Keratinocyte (primary cell): ENCODE measurements at regions not wholly inside any gene's neighbourhood (a gene's known extent, or its start where the extent isn't known, plus 50 kb on each side); places are given as distances from the start of the nearest gene placed in this dataset.

Source experiments
- DNase-seq: peaks from one replicate; pipeline ENCODE4 v3.0.0-alpha.2; 2011; ENCODE audit warnings: low read depth, missing footprints, low spot score
- FAIRE-seq: peaks from 2 replicates; lab custom pipeline; 2011; peaks lifted over from hg19 to GRCh38; lab: Jason Lieb, UNC
- H2AFZ ChIP-seq: 2 replicates; pipeline ENCODE4 v1.6.0; 2012; ENCODE audit warnings: low read length, control low read depth, inconsistent platforms; ENCODE audit not compliant: control insufficient read depth
- H3K27ac ChIP-seq: 2 replicates; pipeline ENCODE4 v1.5.1; 2011; ENCODE audit warnings: low read length; ENCODE audit not compliant: control insufficient read depth, insufficient read depth
- H3K27me3 ChIP-seq: 3 replicates; pipeline ENCODE4 v1.6.0; 2011; ENCODE audit warnings: low read length; ENCODE audit not compliant: control insufficient read depth, insufficient read depth; ENCODE audit errors: extremely low read depth
- H3K36me3 ChIP-seq, 2 experiments: 2 replicates in 1 of 2; 3 replicates in 1 of 2; pipeline ENCODE4 v1.5.1; 2011; ENCODE audit warnings: low read length in 2 of 2, mild to moderate bottlenecking in 1 of 2; ENCODE audit not compliant: control insufficient read depth in 2 of 2, insufficient read depth in 2 of 2; ENCODE audit errors: extremely low read depth in 1 of 2
- H3K4me1 ChIP-seq: 3 replicates; pipeline ENCODE4 v1.5.1; 2011; ENCODE audit warnings: low read length; ENCODE audit not compliant: control insufficient read depth, insufficient read depth; ENCODE audit errors: extremely low read depth
- H3K4me2 ChIP-seq: 3 replicates; pipeline ENCODE4 v1.6.0; 2011; ENCODE audit warnings: low read depth, low read length; ENCODE audit not compliant: control insufficient read depth, insufficient read depth; ENCODE audit errors: extremely low read depth
- H3K4me3 ChIP-seq, 3 experiments: fragments of 200-600 bp in 1 of 3; sonication (generic) in 1 of 3; 2 replicates in 2 of 3; 3 replicates in 1 of 3; pipeline ENCODE4 v1.5.1; 2011 to 2016; ENCODE audit warnings: low read length in 3 of 3, mild to moderate bottlenecking in 3 of 3, control low read depth in 2 of 3, inconsistent platforms in 1 of 3, low read depth in 1 of 3, mixed read lengths in 1 of 3, mixed run types in 1 of 3, moderate library complexity in 1 of 3; ENCODE audit not compliant: control insufficient read depth in 2 of 3, insufficient read depth in 2 of 3; ENCODE audit errors: extremely low read depth in 1 of 3
- H3K79me2 ChIP-seq: 2 replicates; pipeline ENCODE4 v1.6.0; 2012; ENCODE audit warnings: low read length; ENCODE audit not compliant: control insufficient read depth, insufficient read depth
- H3K9ac ChIP-seq: 3 replicates; pipeline ENCODE4 v1.6.0; 2011; ENCODE audit warnings: low read length; ENCODE audit not compliant: control insufficient read depth, insufficient read depth; ENCODE audit errors: extremely low read depth
- H3K9me1 ChIP-seq: 3 replicates; pipeline ENCODE4 v1.6.0; 2011; ENCODE audit warnings: low read length; ENCODE audit not compliant: control insufficient read depth, insufficient read depth; ENCODE audit errors: extremely low read depth
- H3K9me3 ChIP-seq: 2 replicates; pipeline ENCODE4 v1.5.1; 2012; ENCODE audit warnings: low read depth, low read length; ENCODE audit not compliant: control insufficient read depth
- H4K20me1 ChIP-seq: 3 replicates; pipeline ENCODE4 v1.6.0; 2011; ENCODE audit warnings: low read length; ENCODE audit not compliant: control insufficient read depth, insufficient read depth; ENCODE audit errors: extremely low read depth
- EZH2 ChIP-seq: IDR thresholded peaks from one replicate; pipeline ENCODE4 v1.6.1; 2012; ENCODE audit warnings: inconsistent platforms, mild to moderate bottlenecking, low read length, moderate library complexity
- dilution Hi-C: fragments of 300-500 bp; cut with MboI; formaldehyde crosslinking; loops from one replicate; pipeline ENCODE4 v1.7.0; 2020; ENCODE audit warnings: low sequenced_read_pairs; ENCODE audit not compliant: extremely low pct_ligation_motif_present
- TF ChIP-seq, protein P1 (sequence below), 3 experiments: IDR thresholded peaks in 1 of 3; conservative IDR thresholded peaks in 1 of 3; optimal IDR thresholded peaks in 1 of 3; 2 replicates in 2 of 3; 3 replicates in 1 of 3; pipeline versions ENCODE3 to v1.5.1; 2011; ENCODE audit warnings: low read length in 3 of 3, mild to moderate bottlenecking in 3 of 3, moderate library complexity in 2 of 3, control low read depth in 1 of 3, inconsistent platforms in 1 of 3; ENCODE audit not compliant: insufficient read depth in 2 of 3; ENCODE audit errors: extremely low read depth in 1 of 3

DNA sequence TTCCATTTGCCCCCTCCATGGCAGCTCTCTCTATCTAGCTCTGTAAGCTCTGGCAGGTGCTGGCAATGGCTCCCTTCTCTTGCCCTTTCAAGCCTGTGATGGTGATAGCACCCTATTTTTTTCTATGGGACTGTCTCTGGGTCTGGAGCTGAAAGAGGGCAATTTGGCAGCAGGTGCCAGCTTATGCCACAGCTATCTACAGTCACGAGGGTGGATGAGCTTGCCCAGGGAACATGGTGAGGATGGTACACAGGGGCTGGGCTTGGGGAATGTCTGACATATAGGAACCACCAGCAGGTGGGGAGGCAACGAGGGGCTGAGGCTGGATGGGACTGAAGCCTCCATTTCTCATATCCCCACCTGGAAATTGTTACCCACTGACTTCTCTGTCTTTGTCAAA, 175.4 kb upstream of the SYT13 start:
- dilution Hi-C loops, result no loop called here
- TF ChIP-seq EZH2, result no peak
- TF ChIP-seq, protein P1, sequence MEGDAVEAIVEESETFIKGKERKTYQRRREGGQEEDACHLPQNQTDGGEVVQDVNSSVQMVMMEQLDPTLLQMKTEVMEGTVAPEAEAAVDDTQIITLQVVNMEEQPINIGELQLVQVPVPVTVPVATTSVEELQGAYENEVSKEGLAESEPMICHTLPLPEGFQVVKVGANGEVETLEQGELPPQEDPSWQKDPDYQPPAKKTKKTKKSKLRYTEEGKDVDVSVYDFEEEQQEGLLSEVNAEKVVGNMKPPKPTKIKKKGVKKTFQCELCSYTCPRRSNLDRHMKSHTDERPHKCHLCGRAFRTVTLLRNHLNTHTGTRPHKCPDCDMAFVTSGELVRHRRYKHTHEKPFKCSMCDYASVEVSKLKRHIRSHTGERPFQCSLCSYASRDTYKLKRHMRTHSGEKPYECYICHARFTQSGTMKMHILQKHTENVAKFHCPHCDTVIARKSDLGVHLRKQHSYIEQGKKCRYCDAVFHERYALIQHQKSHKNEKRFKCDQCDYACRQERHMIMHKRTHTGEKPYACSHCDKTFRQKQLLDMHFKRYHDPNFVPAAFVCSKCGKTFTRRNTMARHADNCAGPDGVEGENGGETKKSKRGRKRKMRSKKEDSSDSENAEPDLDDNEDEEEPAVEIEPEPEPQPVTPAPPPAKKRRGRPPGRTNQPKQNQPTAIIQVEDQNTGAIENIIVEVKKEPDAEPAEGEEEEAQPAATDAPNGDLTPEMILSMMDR (optimal IDR thresholded peaks at IDR 0.05 in 1 of 3, IDR thresholded peaks at IDR 0.05 in 1 of 3, conservative IDR thresholded peaks at IDR 0.05 in 1 of 3; ENCODE audit: extremely low read depth in 1 of 3, insufficient read depth in 2 of 3, low read length in 3 of 3), result no peak

DNA sequence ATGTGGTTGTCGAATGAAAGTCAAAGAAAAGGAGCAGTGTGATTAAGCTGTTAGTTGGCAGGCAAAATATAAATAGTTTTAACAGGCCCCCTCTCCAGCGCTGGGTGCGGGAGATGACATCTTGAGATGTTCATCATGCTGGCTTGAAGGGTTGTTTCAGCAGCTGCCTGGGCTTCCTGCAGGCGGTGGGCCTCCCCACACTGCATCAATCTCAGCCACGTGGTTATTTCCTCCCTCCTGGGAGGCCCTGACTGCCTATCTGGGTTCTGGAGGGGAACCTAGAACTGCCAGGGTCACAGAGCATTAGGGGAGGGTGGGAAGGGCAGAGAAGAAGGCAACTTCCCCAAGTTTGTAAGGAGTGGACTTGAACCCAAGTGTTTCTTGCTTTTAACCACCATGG, 173.3 kb upstream of the SYT13 start:
- no peak for DNase-seq
- Histone ChIP-seq H4K20me1 (no peaks in the 10 kb centered on the region), H2AFZ (no peak overlapping the region), H3K9me1 (no peaks in the 10 kb centered on the region), H3K9ac (no peak overlapping the region), H3K79me2 (no peaks in the 10 kb centered on the region), H3K4me2 (no peak overlapping the region), H3K9me3 (no peaks in the 10 kb centered on the region), H3K36me3 (no peaks in the 10 kb centered on the region), H3K27ac (no peak overlapping the region), H3K27me3 (peaks cover 4% of the 10 kb centered on the region), H3K4me1 (no peaks in the 10 kb centered on the region), H3K4me3 (no peak overlapping the region)
- dilution Hi-C loops, result no loop called here
- no peak for FAIRE-seq
- TF ChIP-seq, protein P1 (optimal IDR thresholded peaks at IDR 0.05 in 1 of 3, IDR thresholded peaks at IDR 0.05 in 1 of 3, conservative IDR thresholded peaks at IDR 0.05 in 1 of 3; ENCODE audit: extremely low read depth in 1 of 3, insufficient read depth in 2 of 3, low read length in 3 of 3), result no peak
- no peak for TF ChIP-seq EZH2

More for the DNA sequence above, 175.4 kb upstream of the SYT13 start:
- Histone ChIP-seq H3K9ac (no peak overlapping the region), H3K79me2 (no peaks in the 10 kb centered on the region), H4K20me1 (no peaks in the 10 kb centered on the region), H3K9me3 (no peaks in the 10 kb centered on the region), H3K36me3 (no peaks in the 10 kb centered on the region), H2AFZ (no peak overlapping the region), H3K4me3 (no peak overlapping the region), H3K4me1 (no peaks in the 10 kb centered on the region), H3K27me3 (peaks cover 2% of the 10 kb centered on the region), H3K9me1 (no peaks in the 10 kb centered on the region), H3K27ac (no peak overlapping the region), H3K4me2 (no peak overlapping the region)
- DNase-seq (no peak), FAIRE-seq (no peak)
